ENCODE measurements at regions not wholly inside any gene's neighbourhood (a gene's known extent, or its start where the extent isn't known, plus 50 kb on each side); places are given as distances from the start of the nearest gene placed in this dataset.
"Not testable (repeated sequence)": the region's sequence is repeated elsewhere in the genome, so short reads cannot be mapped to it uniquely, and the experiment has no call there.

DNA sequence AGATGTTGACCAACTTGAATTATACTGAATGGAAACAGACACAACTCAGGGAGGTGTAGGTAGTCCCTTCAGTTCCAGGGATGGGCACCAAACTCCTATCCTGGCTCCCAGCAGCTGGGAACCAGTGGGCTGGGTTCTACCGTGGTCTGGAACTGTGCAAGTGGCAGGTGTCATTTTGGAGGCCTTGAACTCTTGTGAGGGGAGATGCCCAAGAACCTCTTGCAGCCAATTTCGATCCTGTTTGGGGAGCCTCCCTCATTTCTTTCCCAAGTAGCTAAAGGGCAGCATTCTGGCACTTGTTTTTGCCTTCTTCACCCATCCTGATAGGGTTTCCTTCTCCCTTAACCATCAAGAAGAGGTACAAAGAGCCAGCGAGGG is 200.2 kb downstream of the ANKRD30B start:
- Mint-ChIP-seq H3K9me3 (ENCODE audit: low read depth, unreplicated experiment) (peaks cover 5% of the 10 kb centered on the region), H3K4me1 (ENCODE audit: low read depth, unreplicated experiment) (no peaks in the 10 kb centered on the region), H3K27me3 (ENCODE audit: unreplicated experiment) (no peaks in the 10 kb centered on the region), H3K36me3 (ENCODE audit: insufficient read depth, unreplicated experiment) (no peaks in the 10 kb centered on the region), H3K4me3 (ENCODE audit: low read depth, unreplicated experiment) (no peak overlapping the region), H3K27ac (ENCODE audit: unreplicated experiment) (no peak overlapping the region)
- intact Hi-C loops (cut with micrococcal nuclease; ENCODE audit: unreplicated experiment) = no loop called here
- TF ChIP-seq, protein P1, sequence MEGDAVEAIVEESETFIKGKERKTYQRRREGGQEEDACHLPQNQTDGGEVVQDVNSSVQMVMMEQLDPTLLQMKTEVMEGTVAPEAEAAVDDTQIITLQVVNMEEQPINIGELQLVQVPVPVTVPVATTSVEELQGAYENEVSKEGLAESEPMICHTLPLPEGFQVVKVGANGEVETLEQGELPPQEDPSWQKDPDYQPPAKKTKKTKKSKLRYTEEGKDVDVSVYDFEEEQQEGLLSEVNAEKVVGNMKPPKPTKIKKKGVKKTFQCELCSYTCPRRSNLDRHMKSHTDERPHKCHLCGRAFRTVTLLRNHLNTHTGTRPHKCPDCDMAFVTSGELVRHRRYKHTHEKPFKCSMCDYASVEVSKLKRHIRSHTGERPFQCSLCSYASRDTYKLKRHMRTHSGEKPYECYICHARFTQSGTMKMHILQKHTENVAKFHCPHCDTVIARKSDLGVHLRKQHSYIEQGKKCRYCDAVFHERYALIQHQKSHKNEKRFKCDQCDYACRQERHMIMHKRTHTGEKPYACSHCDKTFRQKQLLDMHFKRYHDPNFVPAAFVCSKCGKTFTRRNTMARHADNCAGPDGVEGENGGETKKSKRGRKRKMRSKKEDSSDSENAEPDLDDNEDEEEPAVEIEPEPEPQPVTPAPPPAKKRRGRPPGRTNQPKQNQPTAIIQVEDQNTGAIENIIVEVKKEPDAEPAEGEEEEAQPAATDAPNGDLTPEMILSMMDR (IDR thresholded peaks at IDR 0.05; ENCODE audit: unreplicated experiment) = no peak
- no TSS peak for BruUV-seq (replicated peaks)
- DNase-seq = no peak
- CTCF ChIA-PET = no interaction called here

DNA sequence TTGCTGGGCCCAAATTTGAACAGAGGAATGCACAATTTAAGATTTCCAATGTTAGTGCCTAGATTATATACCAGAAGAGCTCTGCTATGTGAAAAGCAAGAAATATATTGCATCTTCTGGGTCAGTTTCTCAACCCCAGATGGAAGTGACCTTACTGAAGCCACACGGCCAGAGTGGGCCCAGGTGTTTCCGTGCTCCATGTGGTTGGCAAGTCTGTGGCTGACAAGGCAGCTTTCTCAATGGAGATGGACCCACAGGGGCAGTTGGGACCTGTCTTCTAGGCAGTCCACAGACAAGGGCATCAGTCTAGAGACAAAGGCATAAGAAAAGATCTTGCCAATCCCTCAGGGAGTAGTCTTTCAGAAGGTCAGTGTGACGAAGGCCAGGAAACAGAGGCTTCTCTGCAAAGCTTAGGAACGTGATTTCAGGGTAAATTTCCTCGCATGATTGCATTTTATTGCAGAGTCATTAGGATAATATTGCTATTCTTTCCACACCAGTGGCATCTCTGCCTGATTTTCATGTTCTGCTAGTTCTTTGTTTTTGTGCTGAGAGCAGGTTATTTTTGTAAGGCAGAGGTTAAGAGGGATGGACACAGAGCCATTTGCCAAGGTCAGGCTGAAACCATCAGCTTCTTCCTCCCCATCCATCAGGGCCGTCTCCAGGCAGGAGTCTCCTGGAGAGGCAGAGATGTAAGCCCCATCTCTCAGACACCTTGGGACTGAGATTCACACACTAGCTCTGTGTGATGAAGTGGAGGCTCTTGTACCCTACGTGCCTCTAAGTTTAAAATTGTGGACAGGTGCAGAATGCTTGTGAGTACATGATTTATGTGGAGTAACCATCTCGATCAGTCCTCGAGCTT is 202.1 kb downstream of the ANKRD30B start:
- Mint-ChIP-seq H3K27ac (ENCODE audit: unreplicated experiment) (no peak overlapping the region), H3K9me3 (ENCODE audit: low read depth, unreplicated experiment) (peaks cover 5% of the 10 kb centered on the region), H3K4me1 (ENCODE audit: low read depth, unreplicated experiment) (no peaks in the 10 kb centered on the region), H3K27me3 (ENCODE audit: unreplicated experiment) (no peaks in the 10 kb centered on the region), H3K36me3 (ENCODE audit: insufficient read depth, unreplicated experiment) (no peaks in the 10 kb centered on the region), H3K4me3 (ENCODE audit: low read depth, unreplicated experiment) (no peak overlapping the region)
- TF ChIP-seq, protein P1 (IDR thresholded peaks at IDR 0.05; ENCODE audit: unreplicated experiment) = no peak
- intact Hi-C loops (cut with micrococcal nuclease; ENCODE audit: unreplicated experiment) = no loop called here
- CTCF ChIA-PET = no interaction called here
- DNase-seq = no peak
- BruUV-seq (replicated peaks) = no TSS peak

DNA sequence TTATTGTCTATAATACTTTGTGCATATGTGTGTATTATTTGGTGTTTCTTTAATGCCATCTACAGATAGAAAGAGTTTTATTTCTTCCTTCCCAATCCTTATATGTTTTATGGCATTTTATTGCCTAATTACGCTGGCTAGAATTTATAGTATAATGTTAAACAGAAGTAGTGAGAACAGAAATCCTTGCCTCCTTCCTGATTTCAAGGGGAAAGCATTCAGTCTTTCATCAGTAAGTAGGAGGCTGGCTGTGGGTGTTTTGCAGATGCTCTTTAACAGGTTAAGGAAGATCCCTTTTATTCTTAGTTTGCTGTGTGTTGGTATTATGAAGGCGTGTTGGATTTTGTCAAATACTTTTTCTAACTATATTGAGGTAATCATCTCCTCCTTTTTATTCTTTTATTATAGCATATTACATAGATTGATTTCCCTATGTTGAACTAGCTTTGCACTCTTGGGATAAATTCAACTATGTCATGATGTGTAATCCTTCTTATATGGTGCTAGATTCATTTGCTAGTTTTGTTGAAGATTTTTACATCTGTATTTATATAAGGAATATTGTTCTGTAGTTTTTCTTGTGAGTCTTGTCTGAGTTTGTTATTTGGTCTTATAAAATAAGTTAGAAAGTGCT is 204.6 kb downstream of the ANKRD30B start:
- H3K9me3 Mint-ChIP-seq (ENCODE audit: low read depth, unreplicated experiment); CTCF ChIA-PET; DNase-seq; intact Hi-C loops (cut with micrococcal nuclease; ENCODE audit: unreplicated experiment); H3K27me3 Mint-ChIP-seq (ENCODE audit: unreplicated experiment); H3K4me1 Mint-ChIP-seq (ENCODE audit: low read depth, unreplicated experiment); H3K4me3 Mint-ChIP-seq (ENCODE audit: low read depth, unreplicated experiment); BruUV-seq (replicated peaks); H3K36me3 Mint-ChIP-seq (ENCODE audit: insufficient read depth, unreplicated experiment); H3K27ac Mint-ChIP-seq (ENCODE audit: unreplicated experiment): not testable (repeated sequence)

DNA sequence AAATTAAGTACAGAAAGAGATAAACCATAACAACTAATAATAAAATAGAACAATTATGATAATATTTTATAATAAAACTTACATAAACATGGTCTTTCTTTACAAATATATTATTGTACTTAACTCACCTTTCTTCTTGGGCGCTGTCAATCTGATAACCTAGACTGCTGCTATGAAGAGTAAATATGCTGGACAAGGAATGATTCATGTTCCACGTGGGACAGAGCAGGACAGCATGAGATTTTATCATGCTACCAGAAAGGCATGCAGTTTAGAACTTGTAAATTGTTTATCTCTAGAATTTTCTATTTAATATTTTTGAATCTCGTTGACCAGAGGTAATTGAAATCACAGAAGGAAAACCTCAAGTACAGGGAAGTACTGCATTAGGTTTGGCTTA is 210.7 kb downstream of the ANKRD30B start:
- Mint-ChIP-seq H3K27ac (ENCODE audit: unreplicated experiment) (no peak overlapping the region), H3K36me3 (ENCODE audit: insufficient read depth, unreplicated experiment) (no peaks in the 10 kb centered on the region), H3K4me1 (ENCODE audit: low read depth, unreplicated experiment) (no peaks in the 10 kb centered on the region), H3K9me3 (ENCODE audit: low read depth, unreplicated experiment) (peaks cover 2% of the 10 kb centered on the region), H3K4me3 (ENCODE audit: low read depth, unreplicated experiment) (no peak overlapping the region), H3K27me3 (ENCODE audit: unreplicated experiment) (no peaks in the 10 kb centered on the region)
- CTCF ChIA-PET = no interaction called here
- TF ChIP-seq, protein P1 (IDR thresholded peaks at IDR 0.05; ENCODE audit: unreplicated experiment) = no peak
- no TSS peak for BruUV-seq (replicated peaks)
- no peak for DNase-seq
- intact Hi-C loops (cut with micrococcal nuclease; ENCODE audit: unreplicated experiment) = no loop called here

DNA sequence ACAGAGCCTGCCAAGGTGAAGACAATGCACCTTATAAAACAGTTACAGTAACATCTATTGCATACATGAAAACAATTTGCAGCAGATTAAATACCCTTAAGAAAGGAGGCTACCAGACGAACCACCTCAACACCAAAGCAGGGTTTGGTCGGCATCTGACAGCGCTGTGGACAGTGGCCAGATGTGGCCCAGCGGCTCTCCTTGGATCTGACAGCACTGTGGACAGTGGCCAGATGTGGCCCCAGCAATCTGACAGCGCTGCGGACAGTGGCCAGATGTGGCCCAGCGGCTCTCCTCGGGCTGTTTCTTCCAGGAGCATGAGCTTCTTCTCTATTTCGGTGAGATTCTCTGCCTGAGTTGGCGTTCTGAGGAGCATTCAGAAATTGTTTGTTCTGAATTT is 211.6 kb downstream of the ANKRD30B start:
- CTCF ChIA-PET = no interaction called here
- intact Hi-C loops (cut with micrococcal nuclease; ENCODE audit: unreplicated experiment) = no loop called here
- H3K4me1 Mint-ChIP-seq (ENCODE audit: low read depth, unreplicated experiment) = no peaks in the 10 kb centered on the region
- H3K36me3 Mint-ChIP-seq (ENCODE audit: insufficient read depth, unreplicated experiment) = no peaks in the 10 kb centered on the region
- H3K9me3 Mint-ChIP-seq (ENCODE audit: low read depth, unreplicated experiment) = peaks cover 2% of the 10 kb centered on the region
- DNase-seq = no peak
- no peak overlapping the region for H3K27ac Mint-ChIP-seq (ENCODE audit: unreplicated experiment)
- BruUV-seq (replicated peaks) = no TSS peak
- TF ChIP-seq, protein P1 (IDR thresholded peaks at IDR 0.05; ENCODE audit: unreplicated experiment) = no peak
- H3K27me3 Mint-ChIP-seq (ENCODE audit: unreplicated experiment) = no peaks in the 10 kb centered on the region
- H3K4me3 Mint-ChIP-seq (ENCODE audit: low read depth, unreplicated experiment) = no peak overlapping the region
